SK-N-SH (cell line): ENCODE measurements at regions not wholly inside any gene's neighbourhood (a gene's known extent, or its start where the extent isn't known, plus 50 kb on each side); places are given as distances from the start of the nearest gene placed in this dataset.

Experiments used
- CTCF ChIA-PET: fragments of 300-600, 350-600 bp; formaldehyde crosslinking; extraction: SDS; loops from one replicate; lab custom pipeline; 2021; lab: Yijun Ruan, JAX
- POLR2A ChIA-PET: fragments of 350-600 bp; sonication (Branson Sonifier 250); formaldehyde crosslinking; extraction: SDS; loops from one replicate; lab custom pipeline; 2020; ENCODE audit warnings: antibody characterized with exemption, inconsistent platforms; lab: Yijun Ruan, JAX
- DNase-seq: peaks from one replicate; pipeline ENCODE4 v3.0.0; 2012
- H2AFZ ChIP-seq: fragments of 200-600 bp; sonication (generic); 2 replicates; pipeline ENCODE4 v1.8.1; 2016; ENCODE audit warnings: antibody characterized with exemption, mild to moderate bottlenecking, low read depth
- H3F3A ChIP-seq: fragments of 200-600 bp; sonication (generic); replicated peaks from 2 replicates; pipeline ENCODE3; 2016; ENCODE audit warnings: antibody characterized with exemption, mild to moderate bottlenecking; ENCODE audit not compliant: insufficient read depth
- H3K27ac ChIP-seq, 2 experiments: fragments of 200-500 bp in 1 of 2; fragments of 200-600 bp in 1 of 2; sonication (Bioruptor generic) in 1 of 2; sonication (generic), shearing (Covaris generic) in 1 of 2; 2 replicates each; pipeline versions ENCODE4 v1.5.1 to v1.6.1; 2014 to 2016; ENCODE audit warnings: low read depth in 2 of 2, inconsistent platforms in 1 of 2, low read length in 1 of 2, mild to moderate bottlenecking in 1 of 2, mixed read lengths in 1 of 2
- H3K27me3 ChIP-seq: fragments of 200-600 bp; sonication (generic), shearing (Covaris generic); 2 replicates; pipeline ENCODE4 v1.6.1; 2016; ENCODE audit warnings: mixed run types; ENCODE audit not compliant: insufficient read depth
- H3K36me3 ChIP-seq, 2 experiments: fragments of 200-500 bp in 1 of 2; fragments of 200-600 bp in 1 of 2; sonication (Bioruptor generic) in 1 of 2; sonication (generic) in 1 of 2; replicated peaks in 1 of 2; 2 replicates each; pipeline versions ENCODE3 to v1.5.1; 2014 to 2016; ENCODE audit warnings: low read length in 1 of 2, mild to moderate bottlenecking in 1 of 2; ENCODE audit not compliant: insufficient read depth in 2 of 2, control insufficient read depth in 1 of 2
- H3K4me1 ChIP-seq, 2 experiments: fragments of 200-500 bp in 1 of 2; fragments of 200-600 bp in 1 of 2; sonication (Bioruptor generic) in 1 of 2; sonication (generic), shearing (Covaris generic) in 1 of 2; 2 replicates each; pipeline versions ENCODE4 v1.5.1 to v1.6.1; 2014 to 2016; ENCODE audit warnings: low read depth in 1 of 2, low read length in 1 of 2, mixed run types in 1 of 2; ENCODE audit not compliant: insufficient read depth in 2 of 2, control insufficient read depth in 1 of 2
- H3K4me2 ChIP-seq: fragments of 200-600 bp; sonication (generic), shearing (Covaris generic); 2 replicates; pipeline ENCODE4 v1.6.1; 2017; ENCODE audit warnings: mixed run types
- H3K4me3 ChIP-seq, 2 experiments: fragments of 200-500 bp in 1 of 2; fragments of 200-600 bp in 1 of 2; sonication (Bioruptor generic) in 1 of 2; sonication (generic), shearing (Covaris generic) in 1 of 2; 2 replicates each; pipeline versions ENCODE4 v1.5.1 to v1.8.1; 2014 to 2016; ENCODE audit warnings: low read depth in 2 of 2, inconsistent platforms in 1 of 2, low read length in 1 of 2, mild to moderate bottlenecking in 1 of 2, mixed read lengths in 1 of 2, moderate library complexity in 1 of 2
- H3K79me2 ChIP-seq: fragments of 200-600 bp; sonication (generic); 2 replicates; pipeline ENCODE4 v1.8.1; 2017; ENCODE audit warnings: mild to moderate bottlenecking; ENCODE audit not compliant: insufficient read depth
- H3K9ac ChIP-seq: fragments of 200-600 bp; sonication (generic); 2 replicates; pipeline ENCODE4 v1.6.1; 2017; ENCODE audit warnings: mixed run types
- H3K9me2 ChIP-seq: fragments of 200-600 bp; sonication (generic); 2 replicates; pipeline ENCODE4 v1.6.1; 2017; ENCODE audit warnings: mixed run types
- H3K9me3 ChIP-seq: fragments of 200-600 bp; sonication (generic); 2 replicates; pipeline ENCODE4 v1.6.1; 2017; ENCODE audit warnings: mixed run types, mild to moderate bottlenecking, moderate library complexity
- H4K20me1 ChIP-seq: fragments of 200-600 bp; sonication (generic); 2 replicates; pipeline ENCODE4 v1.6.1; 2017; ENCODE audit warnings: mild to moderate bottlenecking, mixed run types; ENCODE audit not compliant: insufficient read depth
- ELF1 ChIP-seq: IDR thresholded peaks from 2 replicates; pipeline ENCODE4 v1.4.0; 2012
- EP300 ChIP-seq, 2 experiments: IDR thresholded peaks; 2 replicates each; pipeline versions ENCODE4 v1.4.0 to v1.6.1; 2012; ENCODE audit warnings: borderline replicate concordance in 1 of 2, low read depth in 1 of 2, low read length in 1 of 2
- EZH2phosphoT487 ChIP-seq: fragments of 200-600 bp; sonication (generic); IDR thresholded peaks from 2 replicates; pipeline ENCODE4 v1.6.1; 2017; ENCODE audit warnings: low read depth, mixed run types, mild to moderate bottlenecking, antibody characterized with exemption, moderate library complexity, borderline replicate concordance
- FOXJ3 ChIP-seq: sonication (generic); formaldehyde crosslinking; IDR thresholded peaks from 2 replicates; pipeline ENCODE4 v1.5.1; 2020; ENCODE audit warnings: mild to moderate bottlenecking, missing genetic modification reagents
- JUND ChIP-seq: IDR thresholded peaks from 2 replicates; pipeline ENCODE4 v1.4.0; 2012
- MEF2A ChIP-seq: IDR thresholded peaks from 2 replicates; pipeline ENCODE4 v1.4.0; 2012; ENCODE audit warnings: low read depth, borderline replicate concordance
- MXI1 ChIP-seq: IDR thresholded peaks from 2 replicates; pipeline ENCODE4 v1.6.1; 2012; ENCODE audit warnings: mild to moderate bottlenecking, low read depth, low read length, improper control_type of control experiment
- NFIC ChIP-seq: IDR thresholded peaks from 2 replicates; pipeline ENCODE4 v1.4.0; 2012; ENCODE audit warnings: borderline replicate concordance
- PBX3 ChIP-seq: IDR thresholded peaks from 2 replicates; pipeline ENCODE4; 2012
- POLR2AphosphoS5 ChIP-seq: IDR thresholded peaks from 2 replicates; pipeline ENCODE4 v1.6.1; 2012; ENCODE audit warnings: low read depth, low read length
- RAD21 ChIP-seq: IDR thresholded peaks from 2 replicates; pipeline ENCODE4 v1.6.1; 2012; ENCODE audit warnings: mild to moderate bottlenecking, low read length
- SIN3A ChIP-seq: IDR thresholded peaks from 2 replicates; pipeline ENCODE4 v1.6.1; 2012; ENCODE audit warnings: low read depth, mild to moderate bottlenecking, low read length, moderate library complexity, borderline replicate concordance
- SMC3 ChIP-seq: IDR thresholded peaks from 2 replicates; pipeline ENCODE4 v1.6.1; 2012; ENCODE audit warnings: low read depth, low read length, improper control_type of control experiment
- TAF1 ChIP-seq: IDR thresholded peaks from 2 replicates; pipeline ENCODE4 v1.6.1; 2012; ENCODE audit warnings: low read depth, mild to moderate bottlenecking, low read length, moderate library complexity, borderline replicate concordance
- TCF12 ChIP-seq: IDR thresholded peaks from 2 replicates; pipeline ENCODE4 v1.4.0; 2012
- TEAD4 ChIP-seq: IDR thresholded peaks from 2 replicates; pipeline ENCODE4 v1.4.0; 2012; ENCODE audit warnings: mild to moderate bottlenecking, borderline replicate concordance; ENCODE audit not compliant: insufficient read depth
- USF1 ChIP-seq: IDR thresholded peaks from 2 replicates; pipeline ENCODE4 v1.4.0; 2012; ENCODE audit warnings: low read depth, borderline replicate concordance
- YY1 ChIP-seq: IDR thresholded peaks from 2 replicates; pipeline ENCODE4 v1.4.0; 2012; ENCODE audit warnings: low read depth, mild to moderate bottlenecking
- WGBS: methylation state at CpG from one replicate; pipeline ENCODE4 v1.1.6; 2017; ENCODE audit warnings: low lambda C conversion rate; 5-methylcytosine and 5-hydroxymethylcytosine counted together
- TF ChIP-seq, protein P1 (sequence below): fragments of 200-600 bp; sonication (generic); IDR thresholded peaks from 2 replicates; pipeline ENCODE4 v1.6.1; 2017; ENCODE audit warnings: antibody characterized with exemption, mild to moderate bottlenecking, moderate library complexity
- TF ChIP-seq, protein P2 (sequence below): IDR thresholded peaks from 2 replicates; pipeline ENCODE4 v1.4.0; 2012; ENCODE audit warnings: low read depth, borderline replicate concordance

DNA sequence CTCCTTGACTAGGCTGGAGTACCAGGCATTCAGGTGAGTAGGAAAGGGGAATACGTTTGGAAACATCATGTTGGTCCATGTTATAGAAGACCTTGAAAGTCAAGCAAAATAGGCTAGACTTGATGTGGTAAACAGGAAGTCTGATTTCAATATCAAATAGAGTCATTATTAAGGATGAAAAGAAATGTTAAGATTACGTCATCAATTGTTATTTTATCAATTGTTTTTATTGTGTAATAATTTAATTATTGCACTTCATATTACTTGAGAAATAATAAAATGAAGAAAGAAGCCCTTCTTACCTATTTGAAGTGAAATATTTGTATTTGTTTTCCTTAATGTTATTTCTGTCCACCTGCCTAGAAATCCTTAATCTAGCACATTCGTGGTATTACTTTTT lies 361.0 kb upstream of the HAND2 start:
- ChIA-PET POLR2A (no interaction called here), CTCF (no interaction called here)
- Histone ChIP-seq H3F3A (no peaks in the 10 kb centered on the region), H3K4me3 (no peak overlapping the region), H3K27me3 (no peaks in the 10 kb centered on the region), H3K9me3 (no peaks in the 10 kb centered on the region), H3K27ac (no peak overlapping the region), H3K4me1 (no peaks in the 10 kb centered on the region), H4K20me1 (no peaks in the 10 kb centered on the region), H3K9me2 (no peaks in the 10 kb centered on the region), H3K4me2 (no peak overlapping the region), H3K9ac (no peak overlapping the region), H3K79me2 (no peaks in the 10 kb centered on the region), H2AFZ (no peak overlapping the region), H3K36me3 (no peaks in the 10 kb centered on the region)
- TF ChIP-seq POLR2AphosphoS5 (no peak), TEAD4 (no peak), MEF2A (no peak)
- 66% methylated on average over 3 of the region's 3 CpGs for WGBS
- no peak for DNase-seq

- CTCF ChIA-PET, result no interaction called here
- Histone ChIP-seq H2AFZ (no peak overlapping the region), H3K9me2 (no peaks in the 10 kb centered on the region), H3K9me3 (no peaks in the 10 kb centered on the region), H3K9ac (no peak overlapping the region), H3K4me2 (no peak overlapping the region), H3K79me2 (no peaks in the 10 kb centered on the region), H3K4me1 (peaks cover under 1 to 5% of the 10 kb centered on the region in 2 experiments; a peak in 3 of 4 replicates), H3K4me3 (no peak overlapping the region), H3F3A (no peaks in the 10 kb centered on the region)
- POLR2A ChIA-PET, result no interaction called here
- WGBS, result 75% methylated on average over 4 of the region's 4 CpGs
- no peak for DNase-seq
- no peak for TF ChIP-seq SIN3A
- TF ChIP-seq, protein P1, sequence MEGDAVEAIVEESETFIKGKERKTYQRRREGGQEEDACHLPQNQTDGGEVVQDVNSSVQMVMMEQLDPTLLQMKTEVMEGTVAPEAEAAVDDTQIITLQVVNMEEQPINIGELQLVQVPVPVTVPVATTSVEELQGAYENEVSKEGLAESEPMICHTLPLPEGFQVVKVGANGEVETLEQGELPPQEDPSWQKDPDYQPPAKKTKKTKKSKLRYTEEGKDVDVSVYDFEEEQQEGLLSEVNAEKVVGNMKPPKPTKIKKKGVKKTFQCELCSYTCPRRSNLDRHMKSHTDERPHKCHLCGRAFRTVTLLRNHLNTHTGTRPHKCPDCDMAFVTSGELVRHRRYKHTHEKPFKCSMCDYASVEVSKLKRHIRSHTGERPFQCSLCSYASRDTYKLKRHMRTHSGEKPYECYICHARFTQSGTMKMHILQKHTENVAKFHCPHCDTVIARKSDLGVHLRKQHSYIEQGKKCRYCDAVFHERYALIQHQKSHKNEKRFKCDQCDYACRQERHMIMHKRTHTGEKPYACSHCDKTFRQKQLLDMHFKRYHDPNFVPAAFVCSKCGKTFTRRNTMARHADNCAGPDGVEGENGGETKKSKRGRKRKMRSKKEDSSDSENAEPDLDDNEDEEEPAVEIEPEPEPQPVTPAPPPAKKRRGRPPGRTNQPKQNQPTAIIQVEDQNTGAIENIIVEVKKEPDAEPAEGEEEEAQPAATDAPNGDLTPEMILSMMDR, result no peak
- TF ChIP-seq, protein P2, sequence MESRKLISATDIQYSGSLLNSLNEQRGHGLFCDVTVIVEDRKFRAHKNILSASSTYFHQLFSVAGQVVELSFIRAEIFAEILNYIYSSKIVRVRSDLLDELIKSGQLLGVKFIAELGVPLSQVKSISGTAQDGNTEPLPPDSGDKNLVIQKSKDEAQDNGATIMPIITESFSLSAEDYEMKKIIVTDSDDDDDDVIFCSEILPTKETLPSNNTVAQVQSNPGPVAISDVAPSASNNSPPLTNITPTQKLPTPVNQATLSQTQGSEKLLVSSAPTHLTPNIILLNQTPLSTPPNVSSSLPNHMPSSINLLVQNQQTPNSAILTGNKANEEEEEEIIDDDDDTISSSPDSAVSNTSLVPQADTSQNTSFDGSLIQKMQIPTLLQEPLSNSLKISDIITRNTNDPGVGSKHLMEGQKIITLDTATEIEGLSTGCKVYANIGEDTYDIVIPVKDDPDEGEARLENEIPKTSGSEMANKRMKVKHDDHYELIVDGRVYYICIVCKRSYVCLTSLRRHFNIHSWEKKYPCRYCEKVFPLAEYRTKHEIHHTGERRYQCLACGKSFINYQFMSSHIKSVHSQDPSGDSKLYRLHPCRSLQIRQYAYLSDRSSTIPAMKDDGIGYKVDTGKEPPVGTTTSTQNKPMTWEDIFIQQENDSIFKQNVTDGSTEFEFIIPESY, result no peak
- no peak for TF ChIP-seq MXI1
- TF ChIP-seq NFIC, result no peak
- no peak for TF ChIP-seq JUND
- TF ChIP-seq PBX3, result no peak
- TF ChIP-seq EZH2phosphoT487, result no peak
- no peak for TF ChIP-seq SMC3
- TF ChIP-seq EP300 (IDR thresholded peaks at IDR 0.05; ENCODE audit: borderline replicate concordance in 1 of 2, low read depth in 1 of 2, low read length in 1 of 2), result no peak
- TF ChIP-seq TAF1, result no peak
- no peak for TF ChIP-seq RAD21
- no peak for TF ChIP-seq POLR2AphosphoS5
- no peak for TF ChIP-seq TCF12
- TF ChIP-seq YY1, result no peak
- TF ChIP-seq USF1, result no peak
- TF ChIP-seq MEF2A, result no peak
- no peak for TF ChIP-seq FOXJ3 (CRISPR knock-in tag)
- no peak for TF ChIP-seq ELF1
- TF ChIP-seq, all 33 proteins: peak for 0
- Histone ChIP-seq H4K20me1 (no peaks in the 10 kb centered on the region), H3K27me3 (no peaks in the 10 kb centered on the region), H3K27ac (no peak overlapping the region), H3K36me3 (no peaks in the 10 kb centered on the region)
Measured at GRCh38 chr4:173883821-173884220, 353.8 kb upstream of the HAND2 start.
